ENCODE measurements at regions not wholly inside any gene's neighbourhood (a gene's known extent, or its start where the extent isn't known, plus 50 kb on each side); places are given as distances from the start of the nearest gene placed in this dataset.

GRCh38 chr9:27856054-27856453 lies 282.8 kb upstream of the C9orf72 start:
- no peaks in the 10 kb centered on the region for H3K36me3 ChIP-seq (replicated peaks)
- in situ Hi-C loops (cut with MboI; ENCODE audit: low sequenced_read_pairs): no loop called here
- no peak for DNase-seq (ENCODE audit: low spot score in 2 of 2)
- H3K4me3 ChIP-seq: no peak overlapping the region
- H3K9me3 ChIP-seq: no peaks in the 10 kb centered on the region
- H3K27me3 ChIP-seq (ENCODE audit: low read depth): no peaks in the 10 kb centered on the region; the same call in 1 of the 2 replicates
- no peaks in the 10 kb centered on the region for H3K4me1 ChIP-seq

GRCh38 chr9:27856748-27857147 lies 283.5 kb upstream of the C9orf72 start:
- no peaks in the 10 kb centered on the region for H3K36me3 ChIP-seq (replicated peaks)
- in situ Hi-C loops (cut with MboI; ENCODE audit: low sequenced_read_pairs): no loop called here

GRCh38 chr9:27861887-27862286 lies 288.6 kb upstream of the C9orf72 start:
- no peaks in the 10 kb centered on the region for H3K36me3 ChIP-seq (replicated peaks)
- peaks cover 3% of the 10 kb centered on the region for H3K27me3 ChIP-seq (ENCODE audit: low read depth)
- no peak for DNase-seq (ENCODE audit: low spot score in 2 of 2)
- H3K4me1 ChIP-seq: no peaks in the 10 kb centered on the region
- no peaks in the 10 kb centered on the region for H3K9me3 ChIP-seq
- in situ Hi-C loops (cut with MboI; ENCODE audit: low sequenced_read_pairs): no loop called here
- no peak overlapping the region for H3K4me3 ChIP-seq

More at GRCh38 chr9:27856748-27857147, 283.5 kb upstream of the C9orf72 start:
- Histone ChIP-seq H3K9me3 (no peaks in the 10 kb centered on the region), H3K27me3 (ENCODE audit: low read depth) (no peaks in the 10 kb centered on the region; the same call in 1 of the 2 replicates), H3K4me1 (no peaks in the 10 kb centered on the region), H3K4me3 (no peak overlapping the region)
- DNase-seq (ENCODE audit: low spot score in 2 of 2): no peak

- no peaks in the 10 kb centered on the region for H3K4me1 ChIP-seq
- in situ Hi-C loops (cut with MboI; ENCODE audit: low sequenced_read_pairs): no loop called here
- no peak overlapping the region for H3K4me3 ChIP-seq
- H3K9me3 ChIP-seq: no peaks in the 10 kb centered on the region
- no peak for DNase-seq (ENCODE audit: low spot score in 2 of 2)
- peaks cover 3% of the 10 kb centered on the region for H3K27me3 ChIP-seq (ENCODE audit: low read depth)
- H3K36me3 ChIP-seq (replicated peaks): no peaks in the 10 kb centered on the region
Observed at GRCh38 chr9:27864644-27865438, 291.6 kb upstream of the C9orf72 start.

- no peaks in the 10 kb centered on the region for H3K4me1 ChIP-seq
- no peak for DNase-seq (ENCODE audit: low spot score in 2 of 2)
- in situ Hi-C loops (cut with MboI; ENCODE audit: low sequenced_read_pairs): no loop called here
Observed at GRCh38 chr9:27866741-27867140, 293.5 kb upstream of the C9orf72 start.

GRCh38 chr9:27870404-27870803 lies 297.1 kb upstream of the C9orf72 start:
- no peak overlapping the region for H3K4me3 ChIP-seq
- in situ Hi-C loops (cut with MboI; ENCODE audit: low sequenced_read_pairs): no loop called here
- H3K27me3 ChIP-seq (ENCODE audit: low read depth): no peaks in the 10 kb centered on the region
- H3K9me3 ChIP-seq: no peaks in the 10 kb centered on the region
- DNase-seq (ENCODE audit: low spot score in 2 of 2): no peak
- H3K4me1 ChIP-seq: no peaks in the 10 kb centered on the region
- H3K36me3 ChIP-seq (replicated peaks): no peaks in the 10 kb centered on the region

More at GRCh38 chr9:27866741-27867140, 293.5 kb upstream of the C9orf72 start:
- H3K9me3 ChIP-seq: no peaks in the 10 kb centered on the region
- peaks cover 3% of the 10 kb centered on the region; the same call in 1 of the 2 replicates for H3K27me3 ChIP-seq (ENCODE audit: low read depth)
- H3K4me3 ChIP-seq: no peak overlapping the region
- no peaks in the 10 kb centered on the region for H3K36me3 ChIP-seq (replicated peaks)

GRCh38 chr9:27880156-27880555 lies 306.9 kb upstream of the C9orf72 start:
- Histone ChIP-seq H3K36me3 (replicated peaks) (no peaks in the 10 kb centered on the region), H3K27me3 (ENCODE audit: low read depth) (no peaks in the 10 kb centered on the region), H3K4me1 (no peaks in the 10 kb centered on the region), H3K4me3 (no peak overlapping the region), H3K9me3 (no peaks in the 10 kb centered on the region)
- in situ Hi-C loops (cut with MboI; ENCODE audit: low sequenced_read_pairs): no loop called here
- DNase-seq (ENCODE audit: low spot score in 2 of 2): no peak

- no peaks in the 10 kb centered on the region for H3K27me3 ChIP-seq (ENCODE audit: low read depth)
- no peaks in the 10 kb centered on the region for H3K9me3 ChIP-seq
- DNase-seq (ENCODE audit: low spot score in 2 of 2): no peak
- in situ Hi-C loops (cut with MboI; ENCODE audit: low sequenced_read_pairs): no loop called here
- no peaks in the 10 kb centered on the region for H3K36me3 ChIP-seq (replicated peaks)
- H3K4me3 ChIP-seq: no peak overlapping the region
- H3K4me1 ChIP-seq: no peaks in the 10 kb centered on the region
Observed at GRCh38 chr9:27880635-27881034, 307.4 kb upstream of the C9orf72 start.

GRCh38 chr9:27888661-27889295 lies 315.5 kb upstream of the C9orf72 start:
- peak; percentile 7 to 74 for DNase-seq (ENCODE audit: low spot score in 2 of 2)
- in situ Hi-C loops (cut with MboI; ENCODE audit: low sequenced_read_pairs): no loop called here

GRCh38 chr9:27924502-27924901 lies 351.2 kb upstream of the C9orf72 start:
- in situ Hi-C loops (cut with MboI; ENCODE audit: low sequenced_read_pairs): no loop called here
- H3K27me3 ChIP-seq (ENCODE audit: low read depth): peaks cover 3% of the 10 kb centered on the region; the same call in 1 of the 2 replicates
- no peaks in the 10 kb centered on the region for H3K4me1 ChIP-seq
- H3K9me3 ChIP-seq: no peaks in the 10 kb centered on the region
- DNase-seq (ENCODE audit: low spot score in 2 of 2): no peak
- no peak overlapping the region for H3K4me3 ChIP-seq
- no peaks in the 10 kb centered on the region for H3K36me3 ChIP-seq (replicated peaks)

More at GRCh38 chr9:27888661-27889295, 315.5 kb upstream of the C9orf72 start:
- Histone ChIP-seq H3K27me3 (ENCODE audit: low read depth) (no peaks in the 10 kb centered on the region), H3K36me3 (replicated peaks) (no peaks in the 10 kb centered on the region), H3K9me3 (no peaks in the 10 kb centered on the region), H3K4me3 (no peak overlapping the region), H3K4me1 (no peaks in the 10 kb centered on the region)

GRCh38 chr9:27925815-27926214 lies 352.5 kb upstream of the C9orf72 start:
- H3K4me1 ChIP-seq: no peaks in the 10 kb centered on the region
- no peaks in the 10 kb centered on the region for H3K9me3 ChIP-seq
- H3K4me3 ChIP-seq: no peak overlapping the region
- H3K36me3 ChIP-seq (replicated peaks): no peaks in the 10 kb centered on the region
- in situ Hi-C loops (cut with MboI; ENCODE audit: low sequenced_read_pairs): no loop called here
- H3K27me3 ChIP-seq (ENCODE audit: low read depth): peaks cover 3% of the 10 kb centered on the region; the same call in 1 of the 2 replicates
- DNase-seq (ENCODE audit: low spot score in 2 of 2): no peak

- no peaks in the 10 kb centered on the region for H3K36me3 ChIP-seq (replicated peaks)
- no peaks in the 10 kb centered on the region for H3K9me3 ChIP-seq
- in situ Hi-C loops (cut with MboI; ENCODE audit: low sequenced_read_pairs): no loop called here
- H3K27me3 ChIP-seq (ENCODE audit: low read depth): peaks cover 3% of the 10 kb centered on the region; the same call in 1 of the 2 replicates
- H3K4me1 ChIP-seq: no peaks in the 10 kb centered on the region
- H3K4me3 ChIP-seq: no peak overlapping the region
- DNase-seq (ENCODE audit: low spot score in 2 of 2): no peak
Observed at GRCh38 chr9:27929841-27930240, 356.6 kb upstream of the C9orf72 start.

GRCh38 chr9:27933210-27934025 lies 360.1 kb upstream of the C9orf72 start:
- in situ Hi-C loops (cut with MboI; ENCODE audit: low sequenced_read_pairs): no loop called here
- no peak overlapping the region for H3K4me3 ChIP-seq
- peaks cover 3% of the 10 kb centered on the region; the same call in 1 of the 2 replicates for H3K27me3 ChIP-seq (ENCODE audit: low read depth)
- no peaks in the 10 kb centered on the region for H3K9me3 ChIP-seq
- H3K36me3 ChIP-seq (replicated peaks): no peaks in the 10 kb centered on the region
- H3K4me1 ChIP-seq: no peaks in the 10 kb centered on the region
- no peak for DNase-seq (ENCODE audit: low spot score in 2 of 2)

All from HAP-1 (cell line).